Daoy (cell line): ENCODE measurements at regions not wholly inside any gene's neighbourhood (a gene's known extent, or its start where the extent isn't known, plus 50 kb on each side); places are given as distances from the start of the nearest gene placed in this dataset.
"Not testable (repeated sequence)": the region's sequence is repeated elsewhere in the genome, so short reads cannot be mapped to it uniquely, and the experiment has no call there.

Source experiments
- DNase-seq: peaks from one replicate; pipeline ENCODE4 v3.0.0-alpha.2; 2015; ENCODE audit warnings: low read depth

DNA sequence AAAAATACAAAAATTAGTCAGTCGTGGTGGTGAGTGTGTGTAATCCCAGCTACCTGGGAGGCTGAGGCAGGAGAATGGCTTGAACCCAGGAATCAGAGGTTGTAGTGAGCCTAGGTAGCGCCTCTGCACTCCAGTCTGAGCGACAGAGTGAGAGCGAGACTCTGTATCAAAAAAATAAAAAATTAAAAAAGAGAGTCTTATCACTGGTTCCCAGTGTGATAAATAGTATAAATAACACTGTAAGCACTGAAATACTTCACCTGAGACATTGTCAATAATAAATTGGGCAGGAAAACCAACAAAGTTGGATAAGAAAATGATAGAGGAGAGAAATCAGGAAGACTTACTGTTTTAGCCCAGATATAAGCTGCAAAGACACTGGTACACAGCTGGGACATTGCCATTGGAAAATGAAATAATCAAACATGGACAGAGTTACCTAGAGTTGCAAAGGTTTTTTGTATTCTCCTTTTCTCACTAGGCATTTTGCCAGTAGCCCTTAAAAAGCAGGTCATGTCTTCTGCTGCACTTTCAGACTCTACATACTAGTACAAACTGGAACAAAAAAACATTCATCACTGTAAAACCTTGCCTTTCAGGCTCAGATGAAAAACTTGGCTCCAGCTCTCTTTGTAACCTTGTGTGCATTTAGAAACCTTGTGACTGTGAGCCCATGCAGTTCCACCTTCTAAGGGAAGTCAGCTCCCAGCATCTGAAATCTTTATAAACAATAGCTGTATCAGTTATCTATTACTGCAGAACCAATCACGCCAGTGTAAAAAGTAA lies 55.0 kb upstream of the PPP1R2C start:
- no peak for DNase-seq

DNA sequence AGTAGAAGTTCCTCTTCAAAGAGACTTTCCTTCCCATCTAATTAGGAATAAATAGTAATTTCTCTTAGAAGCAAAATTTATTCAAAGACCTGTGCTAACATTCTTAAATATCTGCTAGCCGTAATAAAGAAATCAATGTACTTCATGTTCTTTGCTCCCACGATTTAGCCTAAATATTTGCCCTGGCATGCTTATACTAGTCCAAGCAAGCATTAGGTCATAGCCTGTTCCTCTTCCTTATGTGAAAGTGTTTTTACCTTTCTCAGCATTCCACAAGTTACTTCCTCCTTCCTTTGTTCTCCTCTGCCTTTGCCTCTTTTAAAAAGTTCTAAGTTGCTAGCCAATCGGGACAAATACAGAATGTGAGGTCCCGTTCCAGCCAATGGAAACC lies 55.6 kb upstream of the PPP1R2C start:
- DNase-seq: not testable (repeated sequence)

DNA sequence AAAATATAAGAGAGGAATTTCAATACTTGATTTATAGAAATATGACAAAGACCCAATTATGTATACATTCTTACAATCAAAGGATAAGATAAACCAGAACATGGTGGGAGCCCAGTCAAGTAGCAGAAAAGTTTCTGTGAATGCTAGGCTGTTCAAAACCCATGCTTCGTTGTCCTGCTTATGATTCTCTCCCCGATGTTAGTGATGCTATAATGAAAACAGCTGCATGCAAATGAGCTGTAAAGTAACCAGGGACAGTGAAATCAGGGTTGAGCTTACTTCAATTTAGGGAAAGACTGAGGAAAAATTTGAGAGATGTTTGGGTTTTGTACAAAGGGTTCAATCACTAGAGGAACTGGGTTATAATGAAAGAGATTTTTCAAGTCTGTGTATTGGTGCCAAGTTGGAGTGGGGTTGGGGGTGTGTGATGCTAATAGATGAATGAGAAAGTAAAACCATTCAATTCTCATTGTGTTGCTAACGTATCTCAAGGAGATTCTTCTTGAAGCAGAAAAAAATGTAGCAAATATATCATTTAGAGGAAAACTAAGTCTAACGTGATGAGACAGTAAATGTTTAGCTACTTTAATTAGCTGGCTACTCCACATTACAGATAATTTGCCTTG lies 59.3 kb upstream of the PPP1R2C start:
- no peak for DNase-seq

DNA sequence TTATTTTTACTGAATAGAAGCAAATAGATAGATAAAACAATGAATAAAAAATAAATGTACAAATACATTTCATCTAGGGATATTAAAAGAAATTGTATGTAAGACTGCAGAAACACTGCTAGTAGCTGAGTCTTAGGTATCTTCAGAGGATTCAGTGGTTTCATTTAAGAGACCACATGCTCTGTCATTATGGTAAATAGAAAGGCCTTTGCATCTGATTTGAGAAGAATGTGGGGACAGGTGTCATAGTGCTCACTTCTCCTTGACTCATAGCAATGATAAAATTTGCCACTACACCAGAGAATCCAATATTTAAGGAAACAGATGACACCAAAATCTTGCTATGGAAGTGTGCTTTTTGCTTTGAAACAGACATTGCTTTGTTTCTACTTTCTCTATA lies 59.8 kb upstream of the PPP1R2C start:
- DNase-seq: no peak

GRCh38 chrX:42839632-42840031 lies 61.7 kb upstream of the PPP1R2C start:
- DNase-seq: no peak

GRCh38 chrX:42846741-42847140 lies 68.8 kb upstream of the PPP1R2C start:
- DNase-seq: no peak

GRCh38 chrX:42855259-42855658 lies 77.3 kb upstream of the PPP1R2C start:
- DNase-seq: no peak

DNA sequence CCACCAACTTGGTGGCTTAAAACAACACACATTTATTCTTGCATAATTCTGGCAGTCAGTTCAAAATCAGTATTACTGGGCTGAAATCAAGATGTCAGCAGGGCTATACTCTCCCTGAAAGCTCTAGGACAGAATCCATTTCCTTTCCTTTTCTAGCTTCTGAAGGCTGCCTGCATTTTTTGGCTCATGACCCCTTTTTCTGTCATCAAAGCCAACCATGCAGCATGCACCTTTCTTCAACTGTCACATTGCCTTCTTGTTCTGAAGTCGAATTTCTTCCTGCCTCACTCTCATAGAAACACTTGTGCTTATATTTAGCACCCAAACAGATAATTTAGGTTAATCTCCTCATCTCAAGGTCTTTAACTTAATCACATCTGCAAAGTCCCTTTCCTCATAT lies 79.8 kb upstream of the PPP1R2C start:
- no peak for DNase-seq

- no peak for DNase-seq
These were observed 91.0 kb upstream of the PPP1R2C start for GRCh38 chrX:42869011-42869410.

GRCh38 chrX:42869659-42870476 lies 91.9 kb upstream of the PPP1R2C start:
- DNase-seq: no peak

GRCh38 chrX:42886519-42886918 lies 108.6 kb upstream of the PPP1R2C start:
- DNase-seq: no peak

DNA sequence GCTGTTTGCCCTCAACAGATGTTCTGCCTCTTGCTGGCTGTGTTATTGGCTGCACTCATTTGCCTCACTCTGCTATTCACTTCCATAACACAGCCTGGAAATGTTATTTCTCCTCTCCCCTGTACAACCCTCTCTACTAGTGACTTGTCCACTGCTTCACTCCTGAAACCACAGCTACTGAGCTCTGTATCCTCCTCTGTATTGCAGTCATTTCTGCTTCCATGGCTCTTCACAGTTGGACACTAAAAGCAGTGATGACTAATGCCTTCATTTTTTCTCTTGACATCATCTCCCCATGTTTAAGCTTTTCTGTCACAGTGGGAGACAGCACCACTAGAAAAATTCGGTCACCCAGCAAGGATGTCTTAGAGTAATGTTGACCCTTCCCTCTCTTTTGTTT lies 123.0 kb upstream of the PPP1R2C start:
- no peak for DNase-seq

DNA sequence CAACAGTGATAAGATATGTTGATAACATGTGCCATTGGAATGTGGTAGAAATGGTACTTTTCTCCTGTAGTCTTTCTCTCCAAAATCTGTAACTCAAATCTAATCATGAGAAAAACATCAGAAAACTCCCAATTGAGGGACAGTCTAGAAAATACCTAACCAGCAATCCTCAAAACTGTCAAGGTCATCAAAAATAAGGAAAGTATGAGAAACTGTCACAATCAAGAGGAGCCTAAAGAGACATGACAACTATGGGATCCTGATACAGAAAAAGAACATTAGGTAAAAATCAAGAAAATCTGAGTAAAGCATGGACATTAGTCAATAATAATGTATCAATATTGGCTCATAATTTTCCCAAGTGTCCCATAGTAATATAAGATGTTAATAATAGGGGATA lies 124.5 kb upstream of the PPP1R2C start:
- no peak for DNase-seq

DNA sequence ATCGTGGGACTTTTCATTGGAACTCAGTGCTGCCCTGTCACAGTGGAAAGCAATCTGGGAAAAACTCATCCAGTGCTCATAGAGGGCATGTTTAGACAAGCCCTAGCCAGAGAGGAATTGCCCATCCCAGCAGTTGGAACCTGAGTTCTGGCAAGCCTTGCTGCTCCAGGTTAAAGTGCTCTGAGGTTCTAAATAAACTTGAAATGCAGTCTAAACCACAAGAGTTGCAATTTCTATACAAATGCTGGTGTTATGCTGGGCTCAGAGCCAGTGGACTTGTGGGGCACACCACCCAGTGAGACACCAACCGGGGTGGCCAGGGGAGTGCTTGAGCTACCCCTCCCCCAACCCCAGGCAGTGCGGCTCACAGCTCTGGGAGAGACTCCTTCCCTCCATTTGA lies 142.8 kb upstream of the PPP1R2C start:
- DNase-seq: no peak

GRCh38 chrX:42930071-42930470 lies 152.1 kb upstream of the PPP1R2C start:
- no peak for DNase-seq

DNA sequence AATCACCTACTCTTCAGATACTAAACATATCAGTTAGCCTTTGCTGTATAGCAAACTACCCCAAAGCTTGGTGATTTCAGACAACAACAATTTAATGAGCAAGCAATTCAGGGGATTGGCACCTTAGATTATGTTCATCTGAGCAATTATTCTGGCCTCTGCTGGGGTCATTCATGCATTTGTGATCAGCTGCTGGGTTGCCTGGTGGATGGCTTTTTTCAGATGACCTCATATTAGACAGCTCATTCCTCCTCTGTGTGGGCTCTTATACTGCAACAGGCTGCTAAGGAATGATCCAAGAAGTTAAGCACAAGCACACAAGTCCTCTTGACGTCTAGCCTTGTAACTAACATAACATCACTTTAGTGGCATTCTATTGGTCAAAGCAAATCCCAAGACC lies 153.0 kb upstream of the PPP1R2C start:
- no peak for DNase-seq

DNA sequence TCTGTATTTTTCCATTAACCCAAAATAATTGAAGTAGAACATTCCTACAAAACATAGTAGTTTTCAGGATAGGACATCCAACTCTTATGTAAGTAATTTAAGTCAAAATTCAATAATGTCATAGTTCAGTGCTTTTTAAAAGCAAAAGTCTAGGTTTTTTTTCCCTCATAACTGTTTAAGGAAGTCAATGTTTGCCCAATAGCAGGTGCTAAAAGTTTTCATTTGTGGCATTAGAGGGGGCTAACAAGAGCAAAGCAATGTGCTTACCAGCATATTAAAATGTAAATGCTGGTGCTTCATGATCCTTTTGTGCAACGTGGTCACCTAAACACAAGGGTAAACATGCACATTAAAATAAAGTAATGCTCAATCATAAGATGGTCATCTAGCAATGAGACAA lies 155.2 kb upstream of the PPP1R2C start:
- no peak for DNase-seq

GRCh38 chrX:42934020-42934726 lies 156.2 kb upstream of the PPP1R2C start:
- no peak for DNase-seq

- no peak for DNase-seq
These were observed 163.7 kb upstream of the PPP1R2C start for GRCh38 chrX:42941671-42942070.

- DNase-seq: no peak
These were observed 165.3 kb upstream of the PPP1R2C start for GRCh38 chrX:42943051-42943974.

GRCh38 chrX:42944381-42944998 lies 166.5 kb upstream of the PPP1R2C start:
- DNase-seq: no peak
